ENCODE measurements at regions not wholly inside any gene's neighbourhood (a gene's known extent, or its start where the extent isn't known, plus 50 kb on each side); places are given as distances from the start of the nearest gene placed in this dataset.

- no peak for TF ChIP-seq CTCF (IDR thresholded peaks at IDR 0.05; ENCODE audit: low read depth, low read length)
- no peak for DNase-seq (ENCODE audit: extremely low read depth, low read depth)
Measured at GRCh38 chr14:39772627-39773026, 340.4 kb upstream of the FBXO33 start.

GRCh38 chr14:39768589-39768988 lies 336.4 kb upstream of the FBXO33 start:
- DNase-seq (ENCODE audit: extremely low read depth, low read depth) = no peak

GRCh38 chr14:39766397-39767000 lies 334.3 kb upstream of the FBXO33 start:
- no peak for TF ChIP-seq CTCF (IDR thresholded peaks at IDR 0.05; ENCODE audit: low read depth, low read length)

More at GRCh38 chr14:39768589-39768988, 336.4 kb upstream of the FBXO33 start:
- TF ChIP-seq CTCF (IDR thresholded peaks at IDR 0.05; ENCODE audit: low read depth, low read length) = no peak

GRCh38 chr14:39765676-39766075 lies 333.4 kb upstream of the FBXO33 start:
- no peak for TF ChIP-seq CTCF (IDR thresholded peaks at IDR 0.05; ENCODE audit: low read depth, low read length)

More at GRCh38 chr14:39766397-39767000, 334.3 kb upstream of the FBXO33 start:
- no peak for DNase-seq (ENCODE audit: extremely low read depth, low read depth)

GRCh38 chr14:39763402-39763890 lies 331.2 kb upstream of the FBXO33 start:
- no peak for DNase-seq (ENCODE audit: extremely low read depth, low read depth)
- TF ChIP-seq CTCF (IDR thresholded peaks at IDR 0.05; ENCODE audit: low read depth, low read length) = no peak

More at GRCh38 chr14:39765676-39766075, 333.4 kb upstream of the FBXO33 start:
- DNase-seq (ENCODE audit: extremely low read depth, low read depth) = no peak

- TF ChIP-seq CTCF (IDR thresholded peaks at IDR 0.05; ENCODE audit: low read depth, low read length) = no peak
- no peak for DNase-seq (ENCODE audit: extremely low read depth, low read depth)
Measured at GRCh38 chr14:39762576-39763401, 330.6 kb upstream of the FBXO33 start.

- no peak for DNase-seq (ENCODE audit: extremely low read depth, low read depth)
- TF ChIP-seq CTCF (IDR thresholded peaks at IDR 0.05; ENCODE audit: low read depth, low read length) = no peak
Measured at GRCh38 chr14:39755269-39755878, 323.1 kb upstream of the FBXO33 start.

Data from AG09319 (cell line).